GM13976 (cell line): ENCODE measurements at regions not wholly inside any gene's neighbourhood (a gene's known extent, or its start where the extent isn't known, plus 50 kb on each side); places are given as distances from the start of the nearest gene placed in this dataset.

Experiments
- DNase-seq: peaks from one replicate; pipeline ENCODE4 v3.0.0; 2012; ENCODE audit warnings: low spot score
- in situ Hi-C: fragments of 300-500 bp; cut with MboI; formaldehyde crosslinking; loops from one replicate; pipeline ENCODE4 v1.12.0; 2022; ENCODE audit warnings: low sequenced_read_pairs, mixed read lengths, inconsistent platforms; ENCODE audit not compliant: unreplicated experiment
- TF ChIP-seq, protein P1 (sequence below): IDR thresholded peaks from 2 replicates; pipeline ENCODE4 v1.5.1; 2012; ENCODE audit warnings: borderline replicate concordance, mild to moderate bottlenecking; ENCODE audit not compliant: insufficient read depth; ENCODE audit errors: extremely low read depth, missing control alignments, control extremely low read depth

GRCh38 chr7:54680377-54681005 is 78.5 kb downstream of the SEC61G start:
- in situ Hi-C loops, result no loop called here
- TF ChIP-seq, protein P1, sequence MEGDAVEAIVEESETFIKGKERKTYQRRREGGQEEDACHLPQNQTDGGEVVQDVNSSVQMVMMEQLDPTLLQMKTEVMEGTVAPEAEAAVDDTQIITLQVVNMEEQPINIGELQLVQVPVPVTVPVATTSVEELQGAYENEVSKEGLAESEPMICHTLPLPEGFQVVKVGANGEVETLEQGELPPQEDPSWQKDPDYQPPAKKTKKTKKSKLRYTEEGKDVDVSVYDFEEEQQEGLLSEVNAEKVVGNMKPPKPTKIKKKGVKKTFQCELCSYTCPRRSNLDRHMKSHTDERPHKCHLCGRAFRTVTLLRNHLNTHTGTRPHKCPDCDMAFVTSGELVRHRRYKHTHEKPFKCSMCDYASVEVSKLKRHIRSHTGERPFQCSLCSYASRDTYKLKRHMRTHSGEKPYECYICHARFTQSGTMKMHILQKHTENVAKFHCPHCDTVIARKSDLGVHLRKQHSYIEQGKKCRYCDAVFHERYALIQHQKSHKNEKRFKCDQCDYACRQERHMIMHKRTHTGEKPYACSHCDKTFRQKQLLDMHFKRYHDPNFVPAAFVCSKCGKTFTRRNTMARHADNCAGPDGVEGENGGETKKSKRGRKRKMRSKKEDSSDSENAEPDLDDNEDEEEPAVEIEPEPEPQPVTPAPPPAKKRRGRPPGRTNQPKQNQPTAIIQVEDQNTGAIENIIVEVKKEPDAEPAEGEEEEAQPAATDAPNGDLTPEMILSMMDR, result no peak
- DNase-seq, result no peak

DNA sequence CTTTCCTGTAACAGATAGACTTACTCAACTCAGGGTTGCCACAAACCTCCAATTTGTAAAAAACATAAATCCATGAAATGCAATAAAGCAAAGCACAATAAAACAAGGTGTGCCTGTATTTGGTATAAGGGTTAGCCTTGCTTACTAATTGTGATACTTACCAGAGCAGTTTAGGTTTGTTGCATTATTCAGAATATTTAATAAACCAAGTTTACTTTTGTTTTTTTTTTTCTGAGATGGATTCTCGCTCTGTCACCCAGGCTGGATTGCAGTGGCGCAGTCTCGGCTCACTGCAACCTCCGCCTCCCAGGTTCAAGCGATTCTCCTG is 79.6 kb downstream of the SEC61G start:
- in situ Hi-C loops, result no loop called here
- TF ChIP-seq, protein P1, result no peak
- no peak for DNase-seq

DNA sequence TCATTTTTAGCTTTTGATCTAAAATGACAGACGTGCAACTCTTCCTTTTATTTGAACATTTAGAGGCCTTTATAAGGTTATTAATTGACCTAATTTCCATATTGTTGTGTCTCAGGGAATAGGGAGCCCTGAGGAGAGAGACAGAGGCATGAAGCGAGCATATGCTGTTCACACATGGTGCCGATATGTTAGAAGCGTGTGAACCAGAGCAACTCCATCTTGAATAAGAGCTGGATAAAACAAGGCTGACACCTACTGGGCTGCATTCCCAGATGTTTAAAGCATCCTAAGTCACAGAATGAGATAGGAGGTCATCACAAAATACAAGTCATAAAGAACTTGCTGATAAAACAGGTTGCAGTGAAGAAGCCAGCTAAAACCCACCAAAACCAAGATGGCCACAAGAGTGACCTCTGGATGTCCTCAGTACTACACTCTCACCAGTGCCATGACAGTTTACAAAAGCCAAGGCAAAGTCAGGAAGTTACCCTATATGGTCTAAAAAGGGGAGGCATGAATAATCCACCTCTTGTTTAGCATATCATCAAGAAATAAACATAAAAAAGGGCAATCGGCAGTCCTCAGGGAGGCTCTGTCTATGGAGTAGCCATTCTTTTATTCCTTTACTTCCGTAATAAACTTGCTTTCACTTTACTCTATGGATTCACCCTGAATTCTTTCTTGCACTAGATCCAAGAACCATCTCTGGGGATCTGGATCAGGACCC is 80.1 kb downstream of the SEC61G start:
- TF ChIP-seq, protein P1, result no peak
- in situ Hi-C loops, result no loop called here
- DNase-seq, result no peak

DNA sequence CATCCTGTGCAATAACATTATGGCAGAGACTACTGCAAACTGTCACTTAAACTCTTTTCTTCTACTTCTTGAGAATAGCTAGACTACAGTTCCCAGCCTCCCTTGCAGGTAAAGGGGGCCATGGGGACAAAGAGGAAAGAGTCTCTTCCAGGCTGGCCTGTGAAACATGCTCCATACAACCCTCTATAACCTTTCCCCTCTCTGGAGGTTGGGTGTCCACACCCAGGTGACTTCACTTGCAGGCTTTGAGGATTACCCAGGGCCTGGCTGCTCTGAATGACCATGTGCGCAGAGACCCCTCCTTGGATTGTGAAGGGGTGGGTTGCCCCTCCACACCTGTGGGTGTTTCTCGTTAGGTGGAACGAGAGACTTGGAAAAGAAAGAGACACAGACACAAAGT is 84.1 kb downstream of the SEC61G start:
- in situ Hi-C loops, result no loop called here
- no peak for DNase-seq
- TF ChIP-seq, protein P1, result no peak

- in situ Hi-C loops, result no loop called here
These were observed 86.5 kb downstream of the SEC61G start for GRCh38 chr7:54672519-54672918.

DNA sequence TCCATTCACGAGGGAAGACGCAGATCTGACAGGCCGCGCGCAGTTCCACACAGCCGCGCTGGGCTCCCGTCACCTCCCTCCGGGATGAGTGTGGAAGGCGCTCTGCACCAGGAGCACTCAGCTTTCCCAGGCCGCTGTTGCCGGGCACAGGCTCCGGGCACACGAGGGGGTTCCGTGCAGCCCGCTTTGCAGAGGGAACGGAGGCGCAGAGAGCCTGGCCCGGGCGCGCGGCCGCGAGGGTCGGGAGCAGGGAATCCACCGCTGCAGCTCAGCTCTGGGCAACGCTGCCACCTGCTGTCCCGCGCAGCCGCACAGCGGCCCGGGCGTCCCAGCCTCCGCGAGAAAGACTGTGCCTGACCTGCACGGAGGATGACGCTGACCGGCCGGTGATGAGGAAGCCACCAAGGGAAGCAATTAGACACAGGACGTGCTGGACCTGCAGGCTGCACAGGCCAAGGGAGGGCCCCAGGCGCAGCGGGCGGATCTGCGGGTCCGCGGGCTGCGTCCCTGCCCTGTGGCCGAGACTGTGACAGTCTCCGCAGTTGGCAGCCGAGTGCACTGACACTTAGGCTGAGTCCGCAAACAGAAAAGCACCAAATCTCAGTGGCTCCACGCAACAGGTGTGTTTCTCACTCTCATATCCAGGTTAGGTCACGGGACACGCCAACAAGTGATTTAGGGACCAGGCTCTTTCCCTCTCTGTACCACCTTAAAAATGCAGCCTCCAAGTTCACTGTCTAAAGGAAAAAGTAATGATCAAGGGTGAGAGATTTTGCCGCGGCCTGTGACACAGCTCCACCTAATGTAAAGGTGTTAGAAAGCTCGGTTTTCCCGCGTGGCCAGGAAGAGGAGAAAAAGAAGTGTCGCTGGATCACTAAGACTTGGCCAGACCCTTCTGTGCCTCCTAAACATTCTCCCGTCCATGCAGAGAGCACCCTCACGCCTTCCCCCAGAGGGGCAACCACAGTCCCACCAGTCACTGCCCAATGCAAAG is 94.5 kb downstream of the SEC61G start:
- TF ChIP-seq, protein P1, result peak; percentile 39
- peak; percentile 78 for DNase-seq
- in situ Hi-C loops, result no loop called here

More at GRCh38 chr7:54672519-54672918, 86.5 kb downstream of the SEC61G start:
- DNase-seq, result no peak
- TF ChIP-seq, protein P1, result no peak
